ENCODE measurements at regions not wholly inside any gene's neighbourhood (a gene's known extent, or its start where the extent isn't known, plus 50 kb on each side); places are given as distances from the start of the nearest gene placed in this dataset.

- H3K4me3 ChIP-seq (ENCODE audit: low read depth, low read length): no peak overlapping the region
Measured at GRCh38 chr17:33628500-33629346, 335.6 kb upstream of the ASIC2 start.

- H3K4me3 ChIP-seq (ENCODE audit: low read depth, low read length): no peak overlapping the region
Measured at GRCh38 chr17:33633446-33633845, 340.4 kb upstream of the ASIC2 start.

- H3K4me3 ChIP-seq (ENCODE audit: low read depth, low read length): no peak overlapping the region
Measured at GRCh38 chr17:33637534-33637933, 344.4 kb upstream of the ASIC2 start.

GRCh38 chr17:33639103-33639880 is 346.2 kb upstream of the ASIC2 start:
- no peak overlapping the region for H3K4me3 ChIP-seq (ENCODE audit: low read depth, low read length)

GRCh38 chr17:33640629-33641028 is 347.5 kb upstream of the ASIC2 start:
- H3K4me3 ChIP-seq (ENCODE audit: low read depth, low read length): no peak overlapping the region

- no peak overlapping the region for H3K4me3 ChIP-seq (ENCODE audit: low read depth, low read length)
Measured at GRCh38 chr17:33642002-33642401, 348.9 kb upstream of the ASIC2 start.

GRCh38 chr17:33647956-33648355 is 354.9 kb upstream of the ASIC2 start:
- no peak overlapping the region for H3K4me3 ChIP-seq (ENCODE audit: low read depth, low read length)

GRCh38 chr17:33650304-33650703 is 357.2 kb upstream of the ASIC2 start:
- H3K4me3 ChIP-seq (ENCODE audit: low read depth, low read length): no peak overlapping the region

- no peak overlapping the region for H3K4me3 ChIP-seq (ENCODE audit: low read depth, low read length)
Measured at GRCh38 chr17:33651686-33652085, 358.6 kb upstream of the ASIC2 start.

- H3K4me3 ChIP-seq (ENCODE audit: low read depth, low read length): no peak overlapping the region
Measured at GRCh38 chr17:33652731-33653398, 359.8 kb upstream of the ASIC2 start.

- H3K4me3 ChIP-seq (ENCODE audit: low read depth, low read length): no peak overlapping the region
Measured at GRCh38 chr17:33653399-33653788, 360.3 kb upstream of the ASIC2 start.

- H3K4me3 ChIP-seq (ENCODE audit: low read depth, low read length): no peak overlapping the region
Measured at GRCh38 chr17:33657181-33657580, 364.1 kb upstream of the ASIC2 start.

- no peak overlapping the region for H3K4me3 ChIP-seq (ENCODE audit: low read depth, low read length)
Measured at GRCh38 chr17:33661975-33662374, 368.9 kb upstream of the ASIC2 start.

- no peak overlapping the region for H3K4me3 ChIP-seq (ENCODE audit: low read depth, low read length)
Measured at GRCh38 chr17:33664116-33664840, 371.2 kb upstream of the ASIC2 start.

- no peak overlapping the region for H3K4me3 ChIP-seq (ENCODE audit: low read depth, low read length)
Measured at GRCh38 chr17:33667052-33667509, 374.0 kb upstream of the ASIC2 start.

- H3K4me3 ChIP-seq (ENCODE audit: low read depth, low read length): no peak overlapping the region
Measured at GRCh38 chr17:33667671-33668070, 374.6 kb upstream of the ASIC2 start.

GRCh38 chr17:33668516-33668915 is 375.4 kb upstream of the ASIC2 start:
- no peak overlapping the region for H3K4me3 ChIP-seq (ENCODE audit: low read depth, low read length)

GRCh38 chr17:33671491-33671890 is 378.4 kb upstream of the ASIC2 start:
- H3K4me3 ChIP-seq (ENCODE audit: low read depth, low read length): no peak overlapping the region

GRCh38 chr17:33674685-33675084 is 381.6 kb upstream of the ASIC2 start:
- H3K4me3 ChIP-seq (ENCODE audit: low read depth, low read length): no peak overlapping the region

GRCh38 chr17:33676444-33676843 is 383.3 kb upstream of the ASIC2 start:
- H3K4me3 ChIP-seq (ENCODE audit: low read depth, low read length): no peak overlapping the region

- H3K4me3 ChIP-seq (ENCODE audit: low read depth, low read length): no peak overlapping the region
Measured at GRCh38 chr17:33679595-33679994, 386.5 kb upstream of the ASIC2 start.

All from iPS-11a (cell line).